Endothelial cell of umbilical vein (primary cell): ENCODE measurements at regions not wholly inside any gene's neighbourhood (a gene's known extent, or its start where the extent isn't known, plus 50 kb on each side); places are given as distances from the start of the nearest gene placed in this dataset.

Experiments used
- BruUV-seq: library from RNA; stranded (reverse); fragments of 400-500 nt; replicated peaks from 2 replicates; lab custom pipeline; 2021; lab: Mats Ljungman, UMichigan
- CTCF ChIA-PET: fragments of 300-600, 350-600 bp; sonication (Branson Sonifier 250); formaldehyde crosslinking; loops from one replicate; lab custom pipeline; 2021; ENCODE audit warnings: antibody characterized with exemption, inconsistent platforms; lab: Charles Lee
- POLR2A ChIA-PET: fragments of 300-600, 350-600 bp; sonication (Branson Sonifier 250); formaldehyde crosslinking; loops from one replicate; lab custom pipeline; 2021; ENCODE audit warnings: antibody characterized with exemption, inconsistent platforms; lab: Charles Lee
- DNase-seq: peaks from one replicate; pipeline ENCODE4 v3.0.0-alpha.2; 2011; ENCODE audit warnings: low read depth, low spot score
- FAIRE-seq: peaks from 2 replicates; lab custom pipeline; 2011; peaks lifted over from hg19 to GRCh38; lab: Jason Lieb, UNC
- H2AFZ ChIP-seq: 2 replicates; pipeline ENCODE4 v1.6.0; 2012; ENCODE audit warnings: low read depth, low read length, control low read depth, inconsistent platforms
- H3K27ac ChIP-seq: 2 replicates; pipeline ENCODE4 v1.5.1; 2011; ENCODE audit warnings: low read depth, mild to moderate bottlenecking, control low read depth, low read length, moderate library complexity; ENCODE audit not compliant: insufficient read depth
- H3K27me3 ChIP-seq, 2 experiments: 2 replicates each; pipeline versions ENCODE4 v1.6.0 to v1.6.1; 2011; ENCODE audit warnings: low read length in 2 of 2, mixed read lengths in 1 of 2; ENCODE audit not compliant: control insufficient read depth in 2 of 2, insufficient read depth in 2 of 2
- H3K36me3 ChIP-seq, 2 experiments: 2 replicates in 1 of 2; 3 replicates in 1 of 2; pipeline ENCODE4 v1.5.1; 2011; ENCODE audit warnings: low read length in 2 of 2, mild to moderate bottlenecking in 1 of 2, moderate library complexity in 1 of 2; ENCODE audit not compliant: control insufficient read depth in 2 of 2, insufficient read depth in 2 of 2; ENCODE audit errors: extremely low read depth in 1 of 2
- H3K4me1 ChIP-seq: 3 replicates; pipeline ENCODE4 v1.5.1; 2011; ENCODE audit warnings: mild to moderate bottlenecking, low read length; ENCODE audit not compliant: control insufficient read depth, insufficient read depth; ENCODE audit errors: extremely low read depth
- H3K4me2 ChIP-seq: 2 replicates; pipeline ENCODE4 v1.6.1; 2011; ENCODE audit warnings: low read length, control low read depth, mixed read lengths; ENCODE audit not compliant: insufficient read depth
- H3K4me3 ChIP-seq, 3 experiments: fragments of 200-600 bp in 1 of 3; sonication (generic), shearing (Covaris generic) in 1 of 3; replicated peaks in 1 of 3; 2 replicates each; pipeline ENCODE4 v1.5.1; 2011 to 2016; ENCODE audit warnings: control low read depth in 3 of 3, low read length in 3 of 3, mild to moderate bottlenecking in 2 of 3, inconsistent platforms in 1 of 3, low read depth in 1 of 3, moderate library complexity in 1 of 3; ENCODE audit not compliant: insufficient read depth in 1 of 3
- H3K79me2 ChIP-seq: 2 replicates; pipeline ENCODE4 v1.6.0; 2012; ENCODE audit warnings: low read length, inconsistent platforms; ENCODE audit not compliant: control insufficient read depth, insufficient read depth
- H3K9ac ChIP-seq: replicated peaks from 2 replicates; pipeline ENCODE3; 2011; ENCODE audit warnings: low read length, control low read depth; ENCODE audit not compliant: insufficient read depth; ENCODE audit errors: extremely low read depth
- H3K9me1 ChIP-seq: replicated peaks from 3 replicates; pipeline ENCODE4 v1.6.0; 2011; ENCODE audit warnings: mild to moderate bottlenecking, low read length; ENCODE audit not compliant: control insufficient read depth, insufficient read depth; ENCODE audit errors: extremely low read depth
- H3K9me3 ChIP-seq: replicated peaks from 2 replicates; pipeline ENCODE4 v1.5.1; 2012; ENCODE audit warnings: low read length, inconsistent platforms; ENCODE audit not compliant: control insufficient read depth, insufficient read depth
- H4K20me1 ChIP-seq: replicated peaks from 2 replicates; pipeline ENCODE3; 2011; ENCODE audit warnings: mild to moderate bottlenecking, low read length; ENCODE audit not compliant: control insufficient read depth, insufficient read depth; ENCODE audit errors: extremely low read depth
- EZH2 ChIP-seq: IDR thresholded peaks from 2 replicates; pipeline ENCODE4 v1.6.1; 2012; ENCODE audit warnings: borderline replicate concordance, low read depth, mild to moderate bottlenecking, moderate library complexity, low read length, inconsistent platforms; ENCODE audit not compliant: severe bottlenecking
- FOS ChIP-seq: IDR thresholded peaks from 2 replicates; pipeline ENCODE4 v1.6.1; 2011; ENCODE audit warnings: mild to moderate bottlenecking, low read length, moderate library complexity, borderline replicate concordance; ENCODE audit not compliant: insufficient read depth
- GATA2 ChIP-seq: IDR thresholded peaks from 2 replicates; pipeline ENCODE4 v1.7.0; 2011; ENCODE audit warnings: low read depth, mild to moderate bottlenecking, moderate library complexity, mixed read lengths, low read length; ENCODE audit not compliant: insufficient read length, insufficient read depth
- JUN ChIP-seq: IDR thresholded peaks from 2 replicates; pipeline ENCODE4 v1.6.1; 2011; ENCODE audit warnings: borderline replicate concordance, low read depth; ENCODE audit not compliant: insufficient read length, insufficient read depth
- MAX ChIP-seq: IDR thresholded peaks from 2 replicates; pipeline ENCODE4 v1.6.1; 2011; ENCODE audit not compliant: insufficient read depth, insufficient read length
- MYC ChIP-seq: IDR thresholded peaks from one replicate; pipeline ENCODE4 v1.6.1; 2011; ENCODE audit warnings: mild to moderate bottlenecking, low read depth, low read length
- POLR2A ChIP-seq: IDR thresholded peaks from 2 replicates; pipeline ENCODE4 v1.6.1; 2012; ENCODE audit warnings: low read depth, mild to moderate bottlenecking, control low read depth, low read length
- POLR2AphosphoS5 ChIP-seq: IDR thresholded peaks from 2 replicates; pipeline ENCODE4 v1.6.1; 2012; ENCODE audit warnings: low read depth, mild to moderate bottlenecking, control low read depth, low read length, moderate library complexity; ENCODE audit not compliant: insufficient read depth
- dilution Hi-C: fragments of 300-500 bp; cut with MboI; formaldehyde crosslinking; loops from one replicate; pipeline ENCODE4 v1.15.0; 2019; ENCODE audit warnings: low sequenced_read_pairs; ENCODE audit not compliant: extremely low pct_ligation_motif_present
- intact Hi-C: fragments of 100-400 bp; cut with micrococcal nuclease; formaldehyde crosslinking; loops from one replicate; pipeline ENCODE4 v1.10.0; 2022
- TF ChIP-seq, protein P1 (sequence below), 2 donors: IDR thresholded peaks; 1 replicate in 1 of 2; 2 replicates in 1 of 2; pipeline ENCODE4 v1.5.1; 2011; ENCODE audit warnings: low read length in 2 of 2, mild to moderate bottlenecking in 2 of 2, moderate library complexity in 2 of 2, control low read depth in 1 of 2, inconsistent platforms in 1 of 2, low read depth in 1 of 2; ENCODE audit not compliant: insufficient read depth in 1 of 2; ENCODE audit errors: extremely low read depth in 1 of 2

DNA sequence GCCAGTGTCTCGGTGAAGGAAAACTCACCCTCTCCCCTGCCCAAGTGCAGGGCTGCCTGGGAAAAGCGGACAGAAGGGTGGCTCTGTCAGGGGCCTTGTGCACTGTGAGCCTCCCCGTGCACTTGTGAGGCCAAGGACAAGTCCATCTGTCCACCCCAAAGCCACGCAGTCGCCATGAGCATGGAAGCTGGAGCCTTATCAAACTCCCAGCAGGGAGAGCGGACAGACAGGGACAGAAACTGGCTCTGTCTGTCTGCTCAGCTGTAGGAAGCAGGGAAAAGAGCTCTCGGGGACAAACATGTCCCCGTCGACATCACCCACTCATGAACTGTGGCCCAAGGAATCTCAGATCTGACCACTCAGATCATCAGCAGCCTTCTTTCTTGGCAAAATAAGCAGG, 1385.4 kb downstream of the TBC1D22A start:
- TF ChIP-seq, protein P1, sequence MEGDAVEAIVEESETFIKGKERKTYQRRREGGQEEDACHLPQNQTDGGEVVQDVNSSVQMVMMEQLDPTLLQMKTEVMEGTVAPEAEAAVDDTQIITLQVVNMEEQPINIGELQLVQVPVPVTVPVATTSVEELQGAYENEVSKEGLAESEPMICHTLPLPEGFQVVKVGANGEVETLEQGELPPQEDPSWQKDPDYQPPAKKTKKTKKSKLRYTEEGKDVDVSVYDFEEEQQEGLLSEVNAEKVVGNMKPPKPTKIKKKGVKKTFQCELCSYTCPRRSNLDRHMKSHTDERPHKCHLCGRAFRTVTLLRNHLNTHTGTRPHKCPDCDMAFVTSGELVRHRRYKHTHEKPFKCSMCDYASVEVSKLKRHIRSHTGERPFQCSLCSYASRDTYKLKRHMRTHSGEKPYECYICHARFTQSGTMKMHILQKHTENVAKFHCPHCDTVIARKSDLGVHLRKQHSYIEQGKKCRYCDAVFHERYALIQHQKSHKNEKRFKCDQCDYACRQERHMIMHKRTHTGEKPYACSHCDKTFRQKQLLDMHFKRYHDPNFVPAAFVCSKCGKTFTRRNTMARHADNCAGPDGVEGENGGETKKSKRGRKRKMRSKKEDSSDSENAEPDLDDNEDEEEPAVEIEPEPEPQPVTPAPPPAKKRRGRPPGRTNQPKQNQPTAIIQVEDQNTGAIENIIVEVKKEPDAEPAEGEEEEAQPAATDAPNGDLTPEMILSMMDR (IDR thresholded peaks at IDR 0.05; ENCODE audit: extremely low read depth in 1 of 2, insufficient read depth in 1 of 2, low read depth in 1 of 2, low read length in 2 of 2) = no peak
- no peak overlapping the region for H3K4me2 ChIP-seq
- no peaks in the 10 kb centered on the region for H3K9me1 ChIP-seq
- BruUV-seq = no TSS peak
- H3K9ac ChIP-seq = no peak overlapping the region
- no peaks in the 10 kb centered on the region for H3K36me3 ChIP-seq
- no peak overlapping the region for H3K27ac ChIP-seq
- no peaks in the 10 kb centered on the region for H3K27me3 ChIP-seq
- FAIRE-seq = no peak
- H2AFZ ChIP-seq = no peak overlapping the region
- H3K9me3 ChIP-seq = peaks cover 12% of the 10 kb centered on the region
- no peaks in the 10 kb centered on the region for H3K79me2 ChIP-seq
- ChIA-PET POLR2A (no interaction called here), CTCF (no interaction called here)
- no peak for DNase-seq
- no peaks in the 10 kb centered on the region for H4K20me1 ChIP-seq
- dilution Hi-C loops (no loop called here), intact Hi-C loops (no loop called here)
- no peak overlapping the region for H3K4me3 ChIP-seq
- no peaks in the 10 kb centered on the region for H3K4me1 ChIP-seq

DNA sequence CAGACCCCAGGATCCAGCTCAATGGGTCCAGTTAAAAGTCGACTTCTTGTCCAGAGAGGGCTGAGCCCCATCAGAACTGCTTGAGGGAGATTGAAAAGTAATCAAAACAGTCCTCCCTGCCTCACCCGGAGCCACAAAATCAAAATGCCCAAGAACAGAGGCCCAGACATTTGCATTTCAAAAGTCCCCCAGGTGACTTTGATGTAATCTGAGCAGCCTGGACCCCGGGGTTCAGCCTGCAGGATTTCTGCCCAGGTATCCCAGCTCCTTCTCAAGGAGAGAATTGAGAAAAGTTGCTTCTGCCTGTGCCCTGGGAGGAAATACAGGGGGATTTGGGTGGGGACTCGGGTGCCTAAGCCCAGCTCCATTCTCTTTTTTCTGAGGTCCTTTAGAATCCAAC, 1385.0 kb downstream of the TBC1D22A start:
- Histone ChIP-seq H3K9ac (no peak overlapping the region), H3K27ac (no peak overlapping the region), H3K36me3 (no peaks in the 10 kb centered on the region), H3K4me2 (no peak overlapping the region), H4K20me1 (no peaks in the 10 kb centered on the region), H3K9me1 (no peaks in the 10 kb centered on the region), H3K79me2 (no peaks in the 10 kb centered on the region), H3K9me3 (peaks cover 13% of the 10 kb centered on the region), H3K4me3 (no peak overlapping the region), H3K4me1 (no peaks in the 10 kb centered on the region), H2AFZ (no peak overlapping the region), H3K27me3 (no peaks in the 10 kb centered on the region)
- CTCF ChIA-PET = no interaction called here
- TF ChIP-seq MYC (no peak), FOS (no peak), POLR2AphosphoS5 (no peak), GATA2 (no peak), POLR2A (no peak), EZH2 (no peak), MAX (no peak), JUN (no peak)
- TF ChIP-seq, protein P1 (IDR thresholded peaks at IDR 0.05; ENCODE audit: extremely low read depth in 1 of 2, insufficient read depth in 1 of 2, low read depth in 1 of 2, low read length in 2 of 2) = no peak
- intact Hi-C loops = no loop called here
- POLR2A ChIA-PET = no interaction called here
- FAIRE-seq = no peak
- no peak for DNase-seq
- no TSS peak for BruUV-seq
- dilution Hi-C loops = no loop called here
